DMS79 (cell line): ENCODE measurements at regions not wholly inside any gene's neighbourhood (a gene's known extent, or its start where the extent isn't known, plus 50 kb on each side); places are given as distances from the start of the nearest gene placed in this dataset.
A peak's percentile ranks its signal among the peaks of the same experiment; 100 is the strongest.

Source experiments
- DNase-seq: peaks from one replicate; lab custom pipeline; 2025; lab: John Stamatoyannopoulos, UW

DNA sequence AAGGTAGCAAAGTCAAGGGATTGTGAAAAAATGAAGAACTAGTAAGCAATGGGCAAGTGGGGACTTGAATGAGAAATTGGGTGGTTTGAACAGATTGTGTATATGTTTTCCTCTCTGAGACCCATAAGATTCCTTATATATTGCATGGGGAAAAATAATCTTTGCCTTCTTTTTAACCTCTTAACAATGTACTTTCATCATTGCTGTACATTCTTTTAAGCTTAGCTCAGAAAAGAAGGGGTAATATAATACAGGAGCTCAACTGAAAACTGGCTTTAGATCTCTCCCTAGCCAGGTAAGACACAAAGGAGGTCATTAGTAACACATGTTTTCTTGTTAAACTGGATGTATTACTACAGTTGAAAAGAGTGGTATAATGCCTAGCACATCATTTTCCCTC lies 287.2 kb downstream of the RNF144B start:
- DNase-seq: no peak

- no peak for DNase-seq
Measured at GRCh38 chr6:18675881-18676280, 288.7 kb downstream of the RNF144B start.

DNA sequence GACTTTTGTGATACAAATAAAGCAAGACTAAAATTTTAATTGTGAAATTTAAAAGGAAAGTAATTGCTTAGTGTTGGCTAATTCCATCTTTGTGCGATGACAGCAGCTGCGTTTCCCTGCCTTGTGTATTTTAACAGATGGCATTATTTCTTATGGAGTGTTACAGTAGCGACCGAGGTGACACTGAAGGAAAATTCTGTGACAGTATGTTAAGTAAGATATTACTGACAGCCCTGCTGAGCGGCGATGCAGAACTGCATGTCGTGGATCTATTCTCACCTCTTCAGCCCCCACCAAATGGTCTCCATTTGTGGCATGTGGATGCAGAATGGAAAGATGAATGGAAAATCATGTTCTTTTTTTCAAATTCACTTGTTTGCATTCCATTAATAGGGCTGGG lies 289.4 kb downstream of the RNF144B start:
- DNase-seq: no peak

- DNase-seq: no peak
Measured at GRCh38 chr6:18680842-18681241, 293.7 kb downstream of the RNF144B start.

GRCh38 chr6:18681832-18682503 lies 294.8 kb downstream of the RNF144B start:
- DNase-seq: peak; percentile 59

DNA sequence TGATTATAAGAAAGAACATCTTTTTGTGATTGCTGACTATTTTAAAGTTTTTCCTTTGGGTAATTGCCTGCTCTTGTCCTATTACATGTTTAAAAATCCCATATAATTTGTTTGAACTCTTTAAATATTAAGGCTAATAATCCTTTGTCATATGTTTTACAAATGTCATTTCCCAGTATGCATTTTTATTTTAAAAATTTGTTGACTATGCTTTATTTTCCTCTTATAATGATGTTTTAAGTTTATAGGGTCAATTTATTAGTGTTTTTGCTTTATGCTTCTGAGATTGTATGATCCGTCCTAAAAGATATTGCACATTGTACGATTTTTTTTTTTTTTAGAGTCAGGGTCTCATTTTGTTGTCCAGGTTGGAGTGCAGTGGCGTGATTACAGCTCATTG lies 297.2 kb downstream of the RNF144B start:
- no peak for DNase-seq

- DNase-seq: no peak
Measured at GRCh38 chr6:18692929-18693685, 306.0 kb downstream of the RNF144B start.

DNA sequence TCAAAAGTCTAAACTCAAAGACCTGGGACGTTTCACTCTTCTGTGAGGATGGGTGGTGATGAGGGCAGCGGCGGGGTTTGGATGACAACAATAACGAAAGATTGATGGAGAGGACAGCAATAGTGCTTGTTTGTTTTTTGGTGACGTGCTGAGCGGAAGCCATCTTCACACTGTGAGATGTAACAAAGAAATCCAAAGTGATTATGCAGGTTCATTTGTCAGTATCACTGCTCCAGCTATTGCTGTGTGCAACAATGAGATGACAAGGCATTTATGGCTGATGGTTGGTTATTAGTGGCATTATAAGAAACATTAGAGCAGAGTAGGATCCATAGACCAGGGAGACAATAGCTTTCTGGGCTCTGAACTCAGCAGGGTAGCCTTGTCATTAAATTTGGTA lies 306.7 kb downstream of the RNF144B start:
- no peak for DNase-seq

- no peak for DNase-seq
Measured at GRCh38 chr6:18703546-18703945, 316.4 kb downstream of the RNF144B start.

GRCh38 chr6:18707714-18708439 lies 320.7 kb downstream of the RNF144B start:
- no peak for DNase-seq

DNA sequence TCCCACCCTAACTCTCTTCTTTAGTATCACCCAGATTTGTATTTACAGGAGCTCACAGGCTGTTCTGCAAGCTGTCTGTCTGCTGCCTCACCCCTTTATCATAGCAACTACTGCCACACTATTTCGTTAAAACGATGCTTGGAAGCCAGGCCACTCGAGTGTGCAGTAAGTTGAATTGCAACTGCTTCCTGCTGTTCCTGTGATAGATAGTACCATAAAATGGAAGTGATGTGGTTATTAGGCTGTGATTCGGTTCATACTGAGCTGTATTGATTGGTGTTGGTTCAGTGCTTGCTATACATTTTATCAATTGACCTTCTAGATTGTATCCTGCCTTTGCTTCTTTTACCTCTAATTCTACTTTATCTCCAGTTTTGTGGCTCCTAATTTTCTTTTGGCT lies 325.4 kb downstream of the RNF144B start:
- DNase-seq: no peak

- no peak for DNase-seq
Measured at GRCh38 chr6:18720075-18720474, 332.9 kb downstream of the RNF144B start.

DNA sequence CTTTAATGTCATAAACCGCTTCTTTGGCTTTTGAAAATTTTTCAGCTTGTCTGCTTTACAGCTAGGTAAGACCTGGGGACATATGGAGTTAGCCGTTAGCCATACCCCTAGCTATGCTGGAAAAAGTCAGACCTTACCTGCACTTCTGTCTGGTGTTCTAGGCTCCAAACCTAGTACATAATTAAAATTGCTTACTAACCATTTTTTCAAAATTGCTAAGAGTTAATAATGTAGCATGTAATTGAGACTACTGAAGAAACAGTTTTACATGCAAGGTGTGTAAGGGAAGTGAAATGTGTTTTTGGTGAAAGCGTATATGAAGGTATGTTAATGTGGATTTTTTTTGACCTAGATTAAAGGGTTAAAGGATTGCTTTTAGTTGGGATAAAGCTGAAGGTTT lies 336.9 kb downstream of the RNF144B start:
- no peak for DNase-seq

DNA sequence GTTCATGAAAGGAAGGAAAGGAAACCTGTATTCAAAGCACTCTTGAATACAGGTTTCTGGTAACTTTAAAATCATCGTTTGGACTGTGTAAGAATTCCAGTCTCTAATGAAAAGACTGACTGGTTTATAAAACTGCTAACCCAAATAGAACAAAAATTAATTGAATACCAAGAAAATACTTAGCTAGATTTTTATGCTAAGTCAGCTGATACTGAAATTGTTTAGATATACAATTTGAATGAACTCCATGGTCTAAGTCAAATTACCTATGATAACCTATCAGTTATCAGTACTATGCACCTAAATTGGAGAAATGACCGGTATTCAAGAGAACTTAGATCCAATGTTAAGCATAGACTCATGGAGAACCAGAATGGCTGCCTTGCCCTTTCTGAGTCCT lies 338.3 kb downstream of the RNF144B start:
- DNase-seq: no peak

GRCh38 chr6:18733921-18734550 lies 346.9 kb downstream of the RNF144B start:
- no peak for DNase-seq

- no peak for DNase-seq
Measured at GRCh38 chr6:18741741-18742140, 354.6 kb downstream of the RNF144B start.

GRCh38 chr6:18742406-18742805 lies 355.3 kb downstream of the RNF144B start:
- no peak for DNase-seq

DNA sequence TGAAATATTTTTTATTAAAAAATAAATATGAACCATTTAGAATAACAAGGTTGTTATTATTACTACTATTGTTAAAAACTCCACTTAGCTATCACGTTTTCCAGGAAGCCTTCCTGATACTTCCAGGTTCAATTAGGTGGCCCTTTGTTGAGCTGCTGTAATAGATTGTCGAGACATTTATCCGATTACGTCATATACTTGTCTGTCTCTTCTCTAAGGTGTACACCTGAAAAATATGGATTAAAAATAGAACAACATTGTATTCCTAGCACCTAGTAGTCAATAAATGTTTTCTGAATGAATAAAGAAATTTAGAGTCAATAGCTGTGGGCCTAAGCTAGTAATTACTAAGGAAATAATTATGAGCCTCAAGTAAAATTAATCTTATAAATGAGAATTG lies 359.6 kb downstream of the RNF144B start:
- no peak for DNase-seq

GRCh38 chr6:18748314-18748713 lies 361.2 kb downstream of the RNF144B start:
- no peak for DNase-seq

- no peak for DNase-seq
Measured at GRCh38 chr6:18752278-18753068, 365.3 kb downstream of the RNF144B start.

GRCh38 chr6:18753076-18753475 lies 365.9 kb downstream of the RNF144B start:
- DNase-seq: no peak

GRCh38 chr6:18763086-18763485 lies 375.9 kb downstream of the RNF144B start:
- no peak for DNase-seq
